HEK293 (cell line): ENCODE measurements at regions not wholly inside any gene's neighbourhood (a gene's known extent, or its start where the extent isn't known, plus 50 kb on each side); places are given as distances from the start of the nearest gene placed in this dataset.

ENCODE experiments used
- CTCF ChIA-PET: fragments of 350-600 bp; formaldehyde crosslinking; extraction: SDS; loops from one replicate; lab custom pipeline; 2021; ENCODE audit warnings: antibody characterized with exemption; lab: Yijun Ruan, JAX
- POLR2A ChIA-PET: fragments of 300-600 bp; formaldehyde crosslinking; extraction: SDS; loops from one replicate; lab custom pipeline; 2020; ENCODE audit warnings: antibody characterized with exemption, inconsistent platforms; lab: Yijun Ruan, JAX
- H3K27ac ChIP-seq: fragments of 200-500 bp; sonication (Bioruptor generic); 2 replicates; pipeline ENCODE4 v1.5.1; 2014; ENCODE audit warnings: low read depth, low read length, control low read depth, inconsistent platforms; ENCODE audit errors: extremely low read depth
- H3K36me3 ChIP-seq, 2 experiments: fragments of 200-500 bp in 1 of 2; sonication (Bioruptor generic) in 1 of 2; 1 replicate in 1 of 2; 2 replicates in 1 of 2; pipeline ENCODE4 v1.5.1; 2014 to 2017; ENCODE audit warnings: inconsistent platforms in 2 of 2, low read length in 2 of 2; ENCODE audit not compliant: control insufficient read depth in 2 of 2, insufficient read depth in 1 of 2
- H3K4me1 ChIP-seq: fragments of 200-500 bp; sonication (Bioruptor generic); 2 replicates; pipeline ENCODE4 v1.5.1; 2014; ENCODE audit warnings: mild to moderate bottlenecking, low read length, inconsistent platforms; ENCODE audit not compliant: control insufficient read depth, insufficient read depth
- H3K4me3 ChIP-seq: 2 replicates; pipeline ENCODE4 v1.5.1; 2011; ENCODE audit warnings: low read depth, mild to moderate bottlenecking, control low read depth, low read length, moderate library complexity
- H3K9me3 ChIP-seq: fragments of 200-500 bp; sonication (Bioruptor generic); 2 replicates; pipeline ENCODE4 v1.5.1; 2014; ENCODE audit warnings: low read depth, low read length, inconsistent platforms; ENCODE audit not compliant: control insufficient read depth, insufficient read depth
- ATF2 ChIP-seq: fragments of 450-650 bp; formaldehyde crosslinking; IDR thresholded peaks from 2 replicates; pipeline ENCODE4 v1.5.1; 2016; ENCODE audit warnings: missing biosample characterization, missing genetic modification characterization, low read depth
- GLI2 ChIP-seq: fragments of 450-650 bp; formaldehyde crosslinking; IDR thresholded peaks from 2 replicates; pipeline ENCODE4; 2017; ENCODE audit warnings: missing biosample characterization, missing genetic modification characterization, low read depth, borderline replicate concordance
- GLIS2 ChIP-seq: fragments of 450-650 bp; formaldehyde crosslinking; IDR thresholded peaks from 2 replicates; pipeline ENCODE4 v1.5.1; 2016; ENCODE audit warnings: missing biosample characterization, missing genetic modification characterization
- IKZF3 ChIP-seq: fragments of 450-650 bp; IDR thresholded peaks from 2 replicates; pipeline ENCODE4 v1.5.0; 2018; ENCODE audit warnings: missing biosample characterization, mild to moderate bottlenecking, missing genetic modification characterization, moderate library complexity
- RBAK ChIP-seq: fragments of 450-650 bp; formaldehyde crosslinking; IDR thresholded peaks from 2 replicates; pipeline ENCODE4 v1.5.1; 2016; ENCODE audit warnings: missing biosample characterization, missing genetic modification characterization
- ZBTB44 ChIP-seq: fragments of 450-650 bp; IDR thresholded peaks from 2 replicates; pipeline ENCODE4 v1.5.1; 2018; ENCODE audit warnings: missing biosample characterization, mild to moderate bottlenecking, missing genetic modification characterization
- ZNF133 ChIP-seq: fragments of 450-650 bp; formaldehyde crosslinking; IDR thresholded peaks from 2 replicates; pipeline ENCODE4 v1.5.1; 2016; ENCODE audit warnings: missing biosample characterization, missing genetic modification characterization
- ZNF146 ChIP-seq: fragments of 450-650 bp; formaldehyde crosslinking; IDR thresholded peaks from 2 replicates; pipeline ENCODE4 v1.5.1; 2016; ENCODE audit warnings: missing biosample characterization, missing genetic modification characterization
- ZNF157 ChIP-seq: fragments of 450-650 bp; formaldehyde crosslinking; IDR thresholded peaks from 2 replicates; pipeline ENCODE4 v1.5.1; 2016; ENCODE audit warnings: missing biosample characterization, missing genetic modification characterization
- ZNF248 ChIP-seq: fragments of 450-650 bp; formaldehyde crosslinking; IDR thresholded peaks from 2 replicates; pipeline ENCODE4 v1.5.1; 2017; ENCODE audit warnings: missing biosample characterization, missing genetic modification characterization
- ZNF280D ChIP-seq: fragments of 450-650 bp; formaldehyde crosslinking; IDR thresholded peaks from 2 replicates; pipeline ENCODE4 v1.5.1; 2016; ENCODE audit warnings: missing biosample characterization, missing genetic modification characterization
- ZNF398 ChIP-seq: fragments of 450-650 bp; formaldehyde crosslinking; IDR thresholded peaks from 2 replicates; pipeline ENCODE4 v1.5.1; 2017; ENCODE audit warnings: missing biosample characterization, missing genetic modification characterization
- ZNF473 ChIP-seq: fragments of 450-650 bp; formaldehyde crosslinking; IDR thresholded peaks from 2 replicates; pipeline ENCODE4 v1.5.1; 2017; ENCODE audit warnings: missing biosample characterization, missing genetic modification characterization
- ZNF501 ChIP-seq: fragments of 450-650 bp; formaldehyde crosslinking; IDR thresholded peaks from 2 replicates; pipeline ENCODE4 v1.5.1; 2016; ENCODE audit warnings: missing biosample characterization, missing genetic modification characterization
- ZNF518A ChIP-seq: fragments of 450-650 bp; formaldehyde crosslinking; conservative IDR thresholded peaks from 2 replicates; pipeline ENCODE4 v1.5.1; 2016; ENCODE audit warnings: low read depth, missing biosample characterization, missing genetic modification characterization
- ZNF521 ChIP-seq: fragments of 450-650 bp; formaldehyde crosslinking; IDR thresholded peaks from 2 replicates; pipeline ENCODE4 v1.5.1; 2017; ENCODE audit warnings: missing biosample characterization, mild to moderate bottlenecking, missing genetic modification characterization
- ZNF549 ChIP-seq: fragments of 450-650 bp; IDR thresholded peaks from 2 replicates; pipeline ENCODE4 v1.5.1; 2018; ENCODE audit warnings: missing biosample characterization, missing genetic modification characterization, mild to moderate bottlenecking, inconsistent platforms, moderate library complexity
- ZNF571 ChIP-seq: fragments of 450-650 bp; formaldehyde crosslinking; IDR thresholded peaks from 2 replicates; pipeline ENCODE4 v1.5.0; 2017; ENCODE audit warnings: missing biosample characterization, missing genetic modification characterization
- ZNF677 ChIP-seq: fragments of 450-650 bp; IDR thresholded peaks from 2 replicates; pipeline ENCODE4 v1.5.0; 2018; ENCODE audit warnings: missing biosample characterization, mild to moderate bottlenecking, missing genetic modification characterization, moderate library complexity
- ZNF777 ChIP-seq: fragments of 450-650 bp; formaldehyde crosslinking; IDR thresholded peaks from 2 replicates; pipeline ENCODE4 v1.5.1; 2017; ENCODE audit warnings: missing biosample characterization, missing genetic modification characterization, borderline replicate concordance

GRCh38 chr5:23451156-23451555 is 56.3 kb upstream of the PRDM9 start:
- Histone ChIP-seq H3K9me3 (no peaks in the 10 kb centered on the region), H3K4me3 (no peak overlapping the region), H3K4me1 (no peaks in the 10 kb centered on the region), H3K27ac (no peak overlapping the region), H3K36me3 (no peaks in the 10 kb centered on the region)
- TF ChIP-seq ZNF677 (tag by site-specific recombination) (no peak), ZNF157 (tag by site-specific recombination) (no peak), ZNF521 (no peak), ZNF549 (tag by site-specific recombination) (no peak)
- ChIA-PET CTCF (no interaction called here), POLR2A (no interaction called here)

GRCh38 chr5:23450187-23450586 is 57.2 kb upstream of the PRDM9 start:
- H3K36me3 ChIP-seq, result no peaks in the 10 kb centered on the region
- no peaks in the 10 kb centered on the region for H3K9me3 ChIP-seq
- POLR2A ChIA-PET, result no interaction called here
- H3K4me1 ChIP-seq, result no peaks in the 10 kb centered on the region
- CTCF ChIA-PET, result no interaction called here
- TF ChIP-seq ZNF777, result no peak
- TF ChIP-seq RBAK (tag by site-specific recombination), result no peak
- TF ChIP-seq ZNF501 (tag by site-specific recombination), result no peak
- no peak for TF ChIP-seq ZBTB44
- TF ChIP-seq ZNF157 (tag by site-specific recombination), result no peak
- no peak for TF ChIP-seq ZNF133 (tag by site-specific recombination)
- TF ChIP-seq ZNF571 (tag by site-specific recombination), result no peak
- no peak for TF ChIP-seq ZNF398 (tag by site-specific recombination)
- TF ChIP-seq, all 188 proteins: peak for 0
- Histone ChIP-seq H3K4me3 (no peak overlapping the region), H3K27ac (no peak overlapping the region)

- no peak overlapping the region for H3K27ac ChIP-seq
- no peak overlapping the region for H3K4me3 ChIP-seq
- no peaks in the 10 kb centered on the region for H3K36me3 ChIP-seq
- CTCF ChIA-PET, result interaction anchor here (0.6 kb wide), 1 partner anchor 116 kb away, joined by 3 read pairs; no protein-coding TSS in a partner anchor
- no peaks in the 10 kb centered on the region for H3K9me3 ChIP-seq
- POLR2A ChIA-PET, result no interaction called here
- no peaks in the 10 kb centered on the region for H3K4me1 ChIP-seq
- no peak for TF ChIP-seq GLI2
- TF ChIP-seq ATF2, result no peak
- no peak for TF ChIP-seq IKZF3
- TF ChIP-seq ZNF146 (tag by site-specific recombination), result no peak
- TF ChIP-seq ZNF518A (tag by site-specific recombination), result no peak
- TF ChIP-seq GLIS2 (tag by site-specific recombination), result no peak
- no peak for TF ChIP-seq ZNF473 (tag by site-specific recombination)
- TF ChIP-seq ZNF248 (tag by site-specific recombination), result no peak
- TF ChIP-seq ZNF280D (tag by site-specific recombination), result no peak
Measured at GRCh38 chr5:23448627-23449026, 58.8 kb upstream of the PRDM9 start.
